ENCODE measurements at regions not wholly inside any gene's neighbourhood (a gene's known extent, or its start where the extent isn't known, plus 50 kb on each side); places are given as distances from the start of the nearest gene placed in this dataset.
"Not testable (repeated sequence)": the region's sequence is repeated elsewhere in the genome, so short reads cannot be mapped to it uniquely, and the experiment has no call there.

DNA sequence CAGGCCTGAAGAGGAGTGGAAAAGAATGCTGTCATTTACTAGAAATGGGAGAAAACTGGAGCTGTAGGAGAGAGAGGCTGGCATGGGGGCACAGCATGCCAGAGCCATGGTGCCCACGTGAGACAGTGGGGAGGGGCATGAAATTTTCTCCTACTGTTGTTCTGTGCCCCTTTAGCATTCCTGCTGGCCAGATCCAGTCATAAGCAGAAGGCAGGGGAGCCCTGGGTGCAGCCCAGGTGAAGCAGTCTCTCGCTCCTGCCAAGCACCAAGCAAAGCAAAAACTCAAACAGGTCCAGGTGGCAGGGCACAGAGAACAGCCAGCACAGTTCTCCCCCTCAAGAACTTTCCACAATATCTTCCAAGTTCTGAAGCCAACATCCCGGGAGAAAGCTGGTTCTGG lies 383.2 kb downstream of the TCERG1L start:
- DNase-seq: no peak

DNA sequence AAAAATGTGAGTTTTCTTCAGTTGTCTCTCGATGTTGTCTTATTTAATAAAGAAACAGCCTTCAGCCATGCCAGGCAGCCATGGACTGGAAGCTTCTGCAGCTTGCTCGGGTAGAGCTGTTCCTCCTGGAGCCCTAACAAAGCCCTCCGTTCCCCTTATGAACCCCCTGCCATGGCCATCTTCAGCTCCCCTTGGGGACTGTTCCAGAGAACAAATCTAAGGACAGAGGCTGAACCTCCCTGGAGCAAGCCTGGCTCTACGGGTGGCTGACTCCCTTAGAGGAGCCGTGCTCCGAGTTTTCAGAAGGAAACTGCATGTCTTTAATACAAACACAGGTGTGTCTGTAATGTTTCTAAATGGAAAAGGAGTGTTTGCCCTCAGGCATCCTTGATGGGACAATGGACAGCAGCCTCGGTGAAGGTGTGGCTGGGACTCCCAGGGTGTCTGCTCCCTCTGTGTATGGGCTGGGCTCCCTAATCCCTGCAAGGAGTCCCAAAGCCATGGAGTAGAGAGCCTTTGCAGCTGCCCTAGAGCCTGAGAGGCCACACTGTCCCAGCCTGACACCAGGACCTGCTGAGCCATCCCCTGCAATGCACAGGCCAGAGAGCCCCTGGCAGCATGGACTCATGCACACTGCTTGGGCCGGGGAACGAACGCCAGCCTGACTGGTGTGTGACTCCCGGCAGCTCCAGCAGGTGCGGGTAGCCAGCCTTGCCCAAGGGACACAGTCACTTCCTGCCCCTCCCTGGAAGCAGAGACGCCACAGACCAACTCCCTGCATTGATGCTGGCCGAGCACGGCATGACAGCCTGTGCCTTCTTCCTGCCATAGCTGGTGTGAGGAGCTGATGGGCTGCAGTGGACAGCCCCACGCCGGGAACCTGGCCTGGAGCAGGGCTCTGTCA lies 381.8 kb downstream of the TCERG1L start:
- no peak for DNase-seq

DNA sequence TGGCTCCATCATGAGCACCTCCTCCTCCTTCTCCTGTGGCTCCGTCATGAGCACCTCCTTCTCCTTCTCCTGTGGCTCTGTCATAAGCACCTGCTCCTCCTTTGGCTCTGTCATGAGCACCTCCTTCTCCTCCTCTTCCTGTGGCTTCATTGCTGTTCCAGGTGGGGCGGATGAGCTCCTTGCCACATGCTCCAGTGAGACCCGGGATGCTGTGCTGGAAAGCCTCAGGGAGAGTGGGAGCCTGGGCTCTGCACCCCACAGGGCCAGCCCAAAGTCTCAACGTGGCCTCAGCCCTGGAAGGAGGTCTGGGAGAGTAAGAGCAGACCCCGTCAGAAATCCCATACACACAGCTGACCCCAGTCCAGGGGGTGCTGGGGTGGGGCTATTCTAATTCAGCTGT lies 380.7 kb downstream of the TCERG1L start:
- DNase-seq: no peak

DNA sequence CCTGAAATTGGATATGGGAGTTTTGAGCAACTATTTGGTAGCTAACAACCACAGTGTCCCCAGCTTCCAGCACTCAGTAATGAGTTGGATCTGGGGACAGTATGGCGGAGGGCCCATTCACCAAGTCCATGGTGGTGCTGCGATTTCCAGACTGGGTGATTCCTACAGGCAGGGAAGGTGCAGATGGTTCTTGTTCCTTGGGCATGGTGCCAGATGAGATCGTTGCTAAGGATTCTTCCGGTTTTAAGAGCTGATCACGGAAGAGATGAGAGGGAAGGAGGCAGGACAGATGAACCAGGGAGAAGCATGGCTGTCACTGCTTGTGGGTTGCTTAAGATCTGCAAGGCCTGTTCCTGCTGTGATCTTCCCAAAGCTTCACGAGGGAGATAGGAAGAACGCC lies 380.3 kb downstream of the TCERG1L start:
- DNase-seq: no peak

DNA sequence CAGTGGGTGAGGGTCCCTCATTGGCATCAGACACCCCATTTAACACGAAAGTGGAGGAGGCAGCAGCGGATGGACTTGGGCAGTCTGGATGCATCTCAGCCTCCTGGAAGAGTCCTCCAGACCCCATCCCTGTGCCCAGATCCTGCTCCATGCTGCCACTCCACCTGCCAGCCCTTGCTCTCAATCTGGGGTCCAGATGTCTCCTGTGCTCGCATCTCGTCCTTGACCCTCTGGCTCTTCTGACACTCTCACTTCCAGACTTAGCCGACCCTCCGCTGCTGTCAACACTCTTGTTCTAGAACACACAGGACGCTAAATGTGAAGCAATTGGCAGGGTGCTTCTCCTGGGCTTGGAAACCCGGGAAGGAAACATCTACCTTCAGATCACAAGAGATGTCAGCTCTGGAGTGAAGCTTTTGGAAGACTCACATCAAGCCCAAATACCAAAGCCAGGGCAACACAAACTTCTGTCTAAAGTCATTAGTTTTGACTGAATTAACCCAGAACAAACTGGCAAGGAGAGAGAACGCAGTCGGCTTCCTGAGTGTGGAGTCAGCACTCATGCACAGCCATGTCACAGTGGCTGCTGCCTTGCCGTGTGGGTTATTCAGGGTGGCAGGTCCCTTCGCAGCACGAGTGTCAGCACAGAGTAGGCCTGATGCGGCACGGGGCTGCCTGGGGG lies 379.1 kb downstream of the TCERG1L start:
- no peak for DNase-seq

DNA sequence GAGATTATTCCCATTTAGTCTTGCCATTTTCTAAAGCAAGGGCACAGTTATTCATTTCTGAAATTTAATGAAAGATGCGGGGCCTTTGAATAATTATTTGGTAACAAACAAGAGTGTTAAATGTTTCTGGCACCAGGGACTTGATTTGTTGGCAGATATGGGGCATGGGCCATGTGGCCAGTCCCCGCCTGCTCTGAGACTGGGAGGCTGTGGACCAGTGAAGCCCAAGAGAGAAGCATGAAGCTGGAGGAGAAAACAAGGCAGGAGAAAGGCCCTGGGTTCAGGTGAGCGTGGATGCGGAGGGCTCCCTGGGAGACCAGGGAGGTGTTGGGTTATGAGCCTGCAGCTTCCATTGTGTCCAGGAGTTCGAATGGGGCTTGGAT lies 378.5 kb downstream of the TCERG1L start:
- DNase-seq: no peak

DNA sequence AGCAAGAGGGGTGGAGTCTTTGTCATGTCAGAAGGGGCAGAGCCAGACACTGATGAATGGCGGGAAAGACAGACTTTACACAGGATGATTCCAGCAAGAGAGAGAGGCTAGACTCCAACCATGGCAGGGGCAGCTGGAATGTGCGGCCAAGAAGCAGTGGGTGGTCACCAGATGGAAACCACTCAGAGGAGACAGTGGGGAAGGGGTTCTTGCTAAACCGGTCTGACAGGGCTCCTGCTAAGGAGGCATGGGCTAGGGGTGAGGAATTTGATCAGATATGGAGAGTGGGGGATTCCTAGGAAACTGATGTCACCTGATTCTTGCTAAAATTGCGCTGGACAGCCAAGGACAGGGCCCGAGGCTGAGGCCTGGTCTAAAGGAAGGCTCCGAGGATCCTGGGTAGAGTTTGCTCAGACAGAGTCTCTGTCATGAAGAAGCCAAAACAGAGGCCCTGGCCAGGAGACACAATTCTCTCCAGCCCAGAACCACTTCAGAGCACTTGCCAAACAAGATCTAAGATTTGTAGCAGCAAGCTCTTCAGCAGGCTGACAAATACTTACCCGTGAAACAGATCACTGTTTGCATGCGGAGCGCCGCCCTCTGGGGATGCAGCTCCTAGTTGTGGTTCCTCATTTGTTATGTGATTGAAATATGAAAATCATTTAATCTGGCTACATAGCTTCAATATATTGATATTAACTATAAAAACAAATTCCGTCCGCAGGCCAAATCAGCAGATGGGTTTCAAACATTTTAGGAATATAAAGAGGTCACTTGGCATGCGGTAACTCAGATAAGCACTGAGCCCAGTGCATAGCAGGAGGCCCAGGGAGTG lies 377.0 kb downstream of the TCERG1L start:
- DNase-seq: no peak

DNA sequence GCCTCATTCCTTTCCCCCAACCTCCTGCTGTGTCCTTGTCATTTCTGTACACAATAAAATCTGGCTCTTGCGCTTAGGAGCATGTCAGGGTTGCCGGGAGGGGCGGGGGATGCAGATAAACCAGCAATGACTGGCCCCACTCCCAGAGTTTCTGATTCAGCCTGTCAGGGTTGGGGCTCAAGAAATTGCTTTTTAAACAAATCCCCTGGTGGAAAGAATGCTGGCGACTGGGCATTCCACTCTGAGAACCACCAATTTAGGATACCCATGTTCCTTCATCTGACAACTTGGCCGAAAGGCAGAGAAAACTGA lies 376.4 kb downstream of the TCERG1L start:
- no peak for DNase-seq

DNA sequence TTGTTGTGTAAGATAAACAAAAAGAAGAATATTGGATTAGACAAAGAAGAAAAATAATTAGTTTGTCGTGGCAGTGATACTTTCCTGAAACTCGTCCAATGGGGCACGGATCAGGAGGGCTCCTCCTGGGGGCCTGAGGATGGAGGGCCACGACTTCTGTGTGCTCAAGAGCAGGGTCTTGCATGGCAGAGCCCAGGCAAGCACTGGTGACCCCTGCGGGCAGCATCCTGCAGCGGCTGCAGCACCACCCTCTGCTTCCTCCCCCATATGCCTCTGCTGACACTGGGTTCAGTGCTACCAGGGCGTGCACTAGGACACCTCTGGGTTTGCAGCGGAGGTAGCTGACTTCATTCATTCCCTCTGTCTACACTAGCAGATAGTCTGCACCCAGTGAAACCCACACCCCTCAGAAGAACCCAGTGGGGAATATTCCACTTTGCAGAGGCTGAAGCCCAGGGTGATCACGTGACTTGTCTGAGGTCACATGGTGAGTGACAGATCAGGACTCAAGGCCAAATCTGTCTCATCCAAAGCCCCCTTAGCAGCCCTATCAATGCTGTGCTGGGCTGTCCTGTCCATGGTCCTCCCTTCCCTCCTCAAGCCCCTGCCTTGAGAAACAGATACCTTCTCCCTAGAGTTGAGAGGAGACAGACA lies 375.5 kb downstream of the TCERG1L start:
- DNase-seq: no peak

DNA sequence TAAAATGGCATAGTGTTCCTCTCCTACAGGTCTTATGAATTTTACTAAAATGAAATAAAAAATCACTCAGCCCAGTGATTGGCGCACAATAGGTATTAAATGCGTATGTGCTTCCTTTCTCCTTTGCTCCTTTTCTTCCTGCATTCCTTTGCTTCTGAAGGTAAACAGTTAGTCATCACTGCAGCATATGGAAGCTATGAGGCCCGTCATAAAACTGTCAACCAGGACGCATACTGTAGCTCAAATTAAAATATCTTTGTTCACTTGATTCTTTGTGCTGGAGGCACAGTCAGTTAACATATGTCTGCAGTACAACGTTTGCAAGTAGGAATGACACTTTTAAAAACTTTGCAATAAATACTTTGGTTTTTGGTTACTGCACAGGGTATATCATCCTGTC lies 374.7 kb downstream of the TCERG1L start:
- no peak for DNase-seq

DNA sequence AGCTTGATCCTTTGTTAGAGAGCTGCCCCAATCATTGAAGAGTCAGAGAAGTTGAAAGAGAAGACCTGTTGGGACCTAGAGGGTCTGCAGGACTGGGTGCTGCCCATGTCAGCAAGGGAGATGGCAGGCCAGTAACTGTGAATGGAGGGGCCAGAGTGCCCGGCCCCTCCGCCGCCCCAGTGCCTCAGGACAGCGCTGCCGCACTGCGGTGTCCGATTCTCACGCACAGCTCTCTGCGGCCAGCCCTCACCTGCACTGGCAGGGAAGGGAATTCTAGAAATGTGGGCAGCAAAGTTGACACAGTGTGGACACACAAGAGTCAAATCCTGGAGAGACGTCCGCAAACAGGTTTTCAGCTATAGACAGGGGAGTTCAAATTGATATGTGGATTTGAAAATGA lies 373.5 kb downstream of the TCERG1L start:
- DNase-seq: no peak

DNA sequence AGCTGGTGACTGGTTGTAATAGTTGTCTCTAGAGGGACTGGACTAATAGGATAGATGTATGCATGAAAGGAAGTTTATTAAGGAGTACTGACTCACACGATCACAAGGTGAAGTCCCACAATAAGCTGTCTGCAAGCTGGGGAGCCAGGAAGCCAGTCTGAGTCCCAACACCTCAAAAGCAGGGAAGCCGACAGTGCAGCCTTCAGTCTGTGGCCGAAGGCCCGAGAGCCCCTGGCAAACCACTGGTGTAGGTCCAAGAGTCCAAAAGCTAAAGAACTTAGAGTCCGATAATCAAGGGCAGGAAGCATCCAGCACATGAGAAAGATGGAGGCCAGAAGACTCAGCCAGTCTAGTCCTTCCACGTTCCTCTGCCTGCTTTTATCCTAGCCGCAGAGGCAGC lies 372.6 kb downstream of the TCERG1L start:
- not testable (repeated sequence) for DNase-seq

DNA sequence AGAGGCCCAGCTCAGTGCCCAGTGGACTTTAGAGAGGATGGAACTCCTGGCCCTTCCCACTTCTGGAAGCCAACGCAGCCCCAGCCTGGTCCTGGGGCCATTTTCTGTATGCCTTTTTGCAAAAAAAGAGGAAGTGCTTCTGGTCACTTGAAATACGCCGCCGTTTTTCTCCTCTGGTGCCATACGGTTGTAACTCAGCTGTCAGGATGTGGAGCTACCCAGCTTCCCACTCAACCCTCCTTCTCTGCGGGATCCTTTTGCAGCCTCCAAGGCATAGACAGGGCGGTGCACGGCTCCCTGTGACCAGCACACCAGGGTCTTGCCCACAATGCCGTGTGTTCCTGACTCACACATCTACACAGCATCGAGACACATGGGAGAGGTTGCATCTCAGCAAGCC lies 369.6 kb downstream of the TCERG1L start:
- no peak for DNase-seq

DNA sequence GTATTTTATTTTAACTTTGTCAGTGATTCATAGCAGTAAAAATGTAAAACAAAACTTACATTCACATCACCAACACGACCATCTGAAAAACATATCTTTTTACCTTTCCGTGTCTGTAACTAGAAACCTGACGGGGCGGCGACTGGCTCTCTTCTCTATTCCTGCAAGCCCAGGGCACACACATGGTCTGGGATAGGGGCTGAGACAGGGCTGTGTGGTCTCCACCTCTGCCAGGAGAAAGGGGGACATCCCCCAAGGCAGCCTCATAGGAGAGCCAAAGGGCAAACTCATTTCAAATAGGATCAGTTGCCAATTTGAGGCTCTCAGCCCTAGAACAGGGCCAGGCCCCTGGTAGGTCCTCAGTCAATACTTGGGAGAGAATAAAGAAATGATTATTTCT lies 359.4 kb downstream of the TCERG1L start:
- no peak for DNase-seq

DNA sequence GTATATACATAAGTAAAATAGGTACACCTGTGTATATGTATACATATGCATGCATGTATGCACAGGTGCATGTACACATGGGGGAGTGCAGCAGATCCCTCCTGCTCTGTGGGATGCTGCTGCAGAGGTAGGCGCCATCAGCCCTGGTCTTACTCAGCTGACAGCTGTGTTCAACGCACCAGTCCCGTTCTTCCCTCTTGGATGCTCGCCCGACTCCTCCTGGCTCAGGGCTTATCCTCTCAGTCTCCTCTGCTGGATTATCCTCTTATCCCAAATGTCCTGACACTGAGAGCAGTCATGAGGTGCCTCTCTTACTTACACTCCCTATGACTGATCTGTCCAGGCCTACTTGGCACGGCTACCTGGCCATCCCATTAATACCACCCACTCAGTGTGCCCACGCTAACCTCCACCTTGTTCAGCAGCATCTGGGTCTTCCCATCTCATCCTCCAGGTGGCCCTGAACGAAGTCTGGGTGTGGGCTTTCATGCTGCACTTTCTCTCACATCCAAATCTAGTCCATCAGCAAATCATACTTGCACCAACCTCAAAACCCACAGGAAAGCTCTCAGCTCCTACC lies 357.1 kb downstream of the TCERG1L start:
- DNase-seq: no peak

DNA sequence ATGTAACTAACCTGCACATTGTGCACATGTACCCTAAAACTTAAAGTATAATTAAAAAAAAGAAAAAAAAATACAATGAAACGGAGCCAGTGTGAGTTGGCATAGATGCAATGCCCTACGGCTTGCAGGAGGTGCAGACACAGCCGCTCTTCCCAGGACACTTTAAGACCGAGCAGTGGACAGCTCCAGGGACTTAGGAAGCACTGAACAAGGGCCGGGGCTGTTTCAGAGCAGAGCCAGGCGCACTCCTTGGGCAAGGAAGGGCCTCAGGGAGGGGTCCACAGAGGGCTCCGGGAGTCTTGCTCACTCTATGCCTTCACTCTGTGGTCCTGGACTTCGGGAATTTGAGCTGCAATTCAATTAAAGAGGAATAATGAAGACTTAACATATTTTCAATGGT lies 355.3 kb downstream of the TCERG1L start:
- no peak for DNase-seq

DNA sequence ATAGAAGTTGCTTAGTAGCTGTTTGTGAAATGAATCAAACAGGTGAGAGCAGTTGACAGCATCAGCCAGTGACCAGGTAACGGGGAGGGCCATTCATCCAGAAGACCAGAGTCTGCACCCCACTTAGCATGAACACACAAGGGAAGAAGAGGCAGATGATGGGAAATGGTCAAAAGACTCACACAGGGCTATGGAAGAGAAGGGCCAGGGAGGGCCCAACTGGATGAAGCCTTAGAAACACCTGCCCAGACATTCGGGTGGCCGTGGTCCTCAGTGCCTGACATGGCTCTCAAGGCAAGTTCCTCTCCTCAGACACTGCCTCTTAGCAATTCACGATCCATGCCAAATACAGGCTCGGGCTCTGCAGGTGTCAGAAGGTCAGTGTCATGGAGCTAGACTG lies 354.1 kb downstream of the TCERG1L start:
- DNase-seq: no peak

DNA sequence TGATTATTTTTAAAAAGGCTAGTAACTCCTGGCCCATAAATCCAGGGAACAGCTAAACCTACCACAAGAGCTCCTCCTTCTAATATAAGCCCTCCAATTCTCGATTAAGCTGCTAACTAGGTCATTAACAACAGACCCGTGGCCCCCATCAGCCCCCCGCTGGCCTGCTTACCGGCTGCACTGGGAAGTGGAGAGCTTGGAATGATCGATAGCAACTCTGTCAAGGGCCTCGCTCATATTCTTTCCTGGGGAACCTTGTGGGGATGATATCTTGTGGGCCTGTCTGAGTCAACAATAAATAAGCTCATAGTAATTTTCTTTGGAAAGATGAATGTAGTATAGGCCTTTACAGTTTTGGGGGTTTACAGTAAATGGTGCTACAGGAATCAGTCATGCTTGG lies 353.5 kb downstream of the TCERG1L start:
- no peak for DNase-seq

DNA sequence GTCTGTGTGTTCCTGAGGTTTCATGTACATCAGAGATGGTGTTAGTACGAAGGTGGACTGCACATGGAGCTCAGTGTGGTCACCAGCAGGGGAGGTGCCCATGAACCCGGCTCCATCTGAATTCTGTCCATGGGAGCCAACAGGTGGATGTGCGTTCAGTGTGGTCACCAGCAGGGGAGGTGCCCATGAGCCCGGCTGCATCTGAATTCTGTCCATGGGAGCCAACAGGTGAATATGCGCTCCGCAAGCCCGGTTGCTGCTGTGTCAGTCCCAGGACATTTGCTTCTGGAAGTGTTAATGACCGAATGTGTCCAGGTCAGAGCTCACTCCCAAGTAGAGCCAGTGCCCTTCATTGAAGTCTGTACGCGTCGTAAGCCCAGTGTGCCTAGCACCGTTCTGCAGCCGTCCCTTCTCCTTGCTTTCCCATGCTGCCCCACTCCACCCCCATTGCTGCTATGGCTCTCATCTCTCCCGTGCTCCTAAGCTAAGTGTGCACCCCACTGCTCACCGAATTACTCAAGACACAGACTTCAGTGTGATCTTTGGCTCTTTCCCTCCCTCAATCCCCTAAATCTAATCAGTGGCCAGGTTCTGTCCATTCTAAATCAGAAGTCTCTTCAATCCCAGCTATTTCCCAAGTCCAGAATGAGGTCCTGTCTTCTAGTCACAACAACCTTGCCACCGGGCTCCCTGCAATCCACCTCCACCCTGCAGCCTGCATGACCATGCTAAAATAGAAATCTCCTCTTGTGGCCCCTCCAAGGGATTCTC lies 352.4 kb downstream of the TCERG1L start:
- DNase-seq: no peak

DNA sequence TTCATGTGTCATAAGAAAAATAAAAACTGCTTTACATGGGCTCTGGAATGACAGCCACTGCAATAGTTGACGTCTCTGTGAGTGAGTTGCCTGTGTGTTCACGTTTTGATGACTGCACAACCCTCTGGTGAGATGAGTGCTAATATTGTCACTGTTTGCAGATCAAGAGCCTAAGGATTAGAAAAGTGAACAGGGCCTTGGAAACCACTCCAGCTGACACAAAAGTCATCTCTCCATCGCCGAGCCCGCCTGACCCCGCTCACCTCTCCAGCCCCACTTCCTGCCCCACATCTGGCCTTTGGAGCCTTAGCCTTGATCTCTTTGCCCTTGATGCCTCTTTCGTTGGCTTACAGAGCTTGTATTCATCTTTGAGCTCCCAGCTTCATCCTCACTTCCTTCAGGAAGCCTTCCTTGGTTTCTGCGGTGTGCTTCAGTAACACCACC lies 351.7 kb downstream of the TCERG1L start:
- no peak for DNase-seq

DNA sequence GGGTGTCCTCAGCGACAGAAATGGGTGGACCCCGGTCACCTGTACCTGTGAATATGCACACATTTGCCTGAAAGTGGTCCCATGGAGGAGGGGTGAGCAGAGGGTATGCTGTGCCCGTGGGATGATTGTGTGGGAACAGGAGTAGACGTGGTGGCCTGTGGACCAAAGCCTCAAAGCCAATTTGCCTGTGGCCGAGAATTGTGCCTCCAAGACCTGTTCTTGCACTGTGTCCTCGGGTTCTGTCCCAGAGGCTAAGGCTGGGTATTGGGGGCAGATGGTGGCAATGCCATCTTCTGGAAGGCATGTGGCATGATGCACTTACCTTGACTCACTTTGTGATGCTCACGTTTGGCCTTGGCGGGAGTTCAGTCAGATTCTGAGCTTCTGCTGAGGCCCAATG lies 351.0 kb downstream of the TCERG1L start:
- no peak for DNase-seq
